H9 (cell line): ENCODE measurements at regions not wholly inside any gene's neighbourhood (a gene's known extent, or its start where the extent isn't known, plus 50 kb on each side); places are given as distances from the start of the nearest gene placed in this dataset.
A peak's percentile ranks its signal among the peaks of the same experiment; 100 is the strongest.

ENCODE experiments used
- DNase-seq: peaks from one replicate; pipeline ENCODE4 v3.0.0-alpha.2; 2017
- H2AFZ ChIP-seq: one replicate; pipeline ENCODE4 v1.6.1; 2013; ENCODE audit warnings: mild to moderate bottlenecking, low read length, control low read depth, moderate library complexity
- H2AK5ac ChIP-seq: 2 replicates; pipeline ENCODE4 v1.6.1; 2013; ENCODE audit warnings: low read length, control low read depth, mixed read lengths; ENCODE audit not compliant: insufficient read length
- H2BK120ac ChIP-seq: one replicate; pipeline ENCODE4 v1.6.1; 2013; ENCODE audit warnings: low read depth, mild to moderate bottlenecking, low read length, control low read depth, inconsistent platforms; ENCODE audit not compliant: poor library complexity, severe bottlenecking
- H2BK12ac ChIP-seq: 2 replicates; pipeline ENCODE4 v1.6.1; 2013; ENCODE audit warnings: low read length, control low read depth, mixed read lengths, low read depth; ENCODE audit not compliant: insufficient read length
- H2BK15ac ChIP-seq: 2 replicates; pipeline ENCODE4 v1.6.1; 2013; ENCODE audit warnings: low read depth, low read length, control low read depth
- H2BK20ac ChIP-seq: one replicate; pipeline ENCODE4 v1.6.1; 2013; ENCODE audit warnings: low read depth, mild to moderate bottlenecking, low read length, control low read depth, inconsistent platforms; ENCODE audit not compliant: poor library complexity, severe bottlenecking
- H2BK5ac ChIP-seq: 2 replicates; pipeline ENCODE4 v1.6.1; 2013; ENCODE audit warnings: low read length, control low read depth, mixed read lengths; ENCODE audit not compliant: insufficient read length
- H3K14ac ChIP-seq: 2 replicates; pipeline ENCODE4 v1.6.1; 2013; ENCODE audit warnings: low read length, control low read depth; ENCODE audit not compliant: insufficient read depth
- H3K18ac ChIP-seq: 2 replicates; pipeline ENCODE4 v1.6.1; 2013; ENCODE audit warnings: low read depth, mild to moderate bottlenecking, mixed read lengths, low read length, control low read depth; ENCODE audit not compliant: insufficient read length
- H3K23ac ChIP-seq: 2 replicates; pipeline ENCODE4 v1.6.1; 2013; ENCODE audit warnings: low read length, control low read depth, mixed read lengths, low read depth; ENCODE audit not compliant: insufficient read length
- H3K23me2 ChIP-seq: 2 replicates; pipeline ENCODE4 v1.6.1; 2013; ENCODE audit warnings: low read depth, mild to moderate bottlenecking, mixed read lengths, low read length, control low read depth; ENCODE audit not compliant: insufficient read length, poor library complexity, severe bottlenecking
- H3K27ac ChIP-seq: 2 replicates; pipeline ENCODE4 v1.5.1; 2013; ENCODE audit warnings: low read length, control low read depth, mixed read lengths, low read depth; ENCODE audit not compliant: insufficient read length
- H3K27me3 ChIP-seq: 2 replicates; pipeline ENCODE4 v1.6.1; 2013; ENCODE audit warnings: low read length, control low read depth, inconsistent platforms; ENCODE audit not compliant: insufficient read depth
- H3K4ac ChIP-seq: 2 replicates; pipeline ENCODE4 v1.6.1; 2013; ENCODE audit warnings: low read depth, mild to moderate bottlenecking, control low read depth, inconsistent platforms, low read length, moderate library complexity
- H3K4me1 ChIP-seq: 2 replicates; pipeline ENCODE4 v1.6.1; 2013; ENCODE audit warnings: low read length, control low read depth, inconsistent platforms; ENCODE audit not compliant: insufficient read depth
- H3K4me2 ChIP-seq: 2 replicates; pipeline ENCODE4 v1.6.1; 2013; ENCODE audit warnings: low read length, control low read depth, mixed read lengths; ENCODE audit not compliant: insufficient read length, insufficient read depth
- H3K56ac ChIP-seq: 2 replicates; pipeline ENCODE4 v1.6.1; 2013; ENCODE audit warnings: low read depth, mild to moderate bottlenecking, mixed read lengths, low read length, control low read depth; ENCODE audit not compliant: insufficient read length
- H3K79me1 ChIP-seq: 2 replicates; pipeline ENCODE4 v1.6.1; 2013; ENCODE audit warnings: low read depth, mild to moderate bottlenecking, moderate library complexity, low read length, control low read depth, inconsistent platforms; ENCODE audit not compliant: insufficient read depth, poor library complexity, severe bottlenecking
- H3K79me2 ChIP-seq: 2 replicates; pipeline ENCODE4 v1.6.1; 2013; ENCODE audit warnings: low read length, control low read depth, inconsistent platforms; ENCODE audit not compliant: insufficient read depth
- H3K9ac ChIP-seq: 2 replicates; pipeline ENCODE4 v1.6.1; 2013; ENCODE audit warnings: low read length, control low read depth, mixed read lengths; ENCODE audit not compliant: insufficient read length; ENCODE audit errors: extremely low read depth
- H3K9me3 ChIP-seq: one replicate; pipeline ENCODE4 v1.6.1; 2013; ENCODE audit warnings: low read depth, low read length, inconsistent platforms; ENCODE audit not compliant: control insufficient read depth
- H3T11ph ChIP-seq: one replicate; pipeline ENCODE4 v1.6.1; 2013; ENCODE audit warnings: mild to moderate bottlenecking, low read length, control low read depth, inconsistent platforms
- H4K20me1 ChIP-seq: one replicate; pipeline ENCODE4 v1.6.1; 2013; ENCODE audit not compliant: control insufficient read depth, insufficient read length, insufficient read depth
- H4K5ac ChIP-seq: 2 replicates; pipeline ENCODE4 v1.6.1; 2013; ENCODE audit warnings: low read depth, mild to moderate bottlenecking, mixed read lengths, low read length, control low read depth; ENCODE audit not compliant: insufficient read length
- H4K8ac ChIP-seq: replicated peaks from 2 replicates; pipeline ENCODE4 v1.6.1; 2013; ENCODE audit warnings: low read length, control low read depth, mixed read lengths, low read depth; ENCODE audit not compliant: insufficient read length
- H4K91ac ChIP-seq: 2 replicates; pipeline ENCODE4 v1.6.1; 2013; ENCODE audit warnings: low read depth, mild to moderate bottlenecking, moderate library complexity, mixed read lengths, low read length, control low read depth; ENCODE audit not compliant: insufficient read length
- H3K27ac Mint-ChIP-seq, 3 experiments: 2 replicates in 2 of 3; 3 replicates in 1 of 3; pipeline ENCODE4 v1.8.0; 2020 to 2021; ENCODE audit warnings: mixed read lengths in 3 of 3, mild to moderate bottlenecking in 1 of 3, moderate library complexity in 1 of 3
- H3K27me3 Mint-ChIP-seq: 2 replicates; pipeline ENCODE4 v1.8.0; 2021; ENCODE audit warnings: low read depth, mild to moderate bottlenecking, moderate library complexity, mixed read lengths
- H3K36me3 Mint-ChIP-seq, 3 experiments: 2 replicates in 2 of 3; 3 replicates in 1 of 3; pipeline ENCODE4 v1.8.0; 2020 to 2021; ENCODE audit warnings: low read depth in 3 of 3, mixed read lengths in 3 of 3; ENCODE audit not compliant: insufficient read depth in 1 of 3
- H3K4me1 Mint-ChIP-seq, 2 experiments: 2 replicates each; pipeline ENCODE4 v1.8.0; 2020; ENCODE audit warnings: mixed read lengths in 2 of 2
- H3K4me3 Mint-ChIP-seq, 2 experiments: 2 replicates in 1 of 2; 3 replicates in 1 of 2; pipeline ENCODE4 v1.8.0; 2020 to 2021; ENCODE audit warnings: mild to moderate bottlenecking in 2 of 2, mixed read lengths in 2 of 2, moderate library complexity in 1 of 2
- H3K9me3 Mint-ChIP-seq, 2 experiments: 2 replicates in 1 of 2; 3 replicates in 1 of 2; pipeline ENCODE4 v1.8.0; 2020; ENCODE audit warnings: mild to moderate bottlenecking in 2 of 2, mixed read lengths in 2 of 2, moderate library complexity in 1 of 2
- WGBS: extraction: QIAGEN DNeasy Blood & Tissue Kit; methylation state at CpG from one replicate; pipeline ENCODE4 v1.1.7; 2013; ENCODE audit warnings: missing lambda C conversion rate, low lambda C conversion rate, mixed read lengths; ENCODE audit not compliant: insufficient read length; ENCODE audit errors: extremely low coverage; 5-methylcytosine and 5-hydroxymethylcytosine counted together
- TF ChIP-seq, protein P1 (sequence below): fragments of 200-600 bp; sonication (generic); conservative IDR thresholded peaks from 3 replicates; pipeline ENCODE4 v1.8.0; 2021; ENCODE audit warnings: antibody characterized with exemption, mild to moderate bottlenecking

DNA sequence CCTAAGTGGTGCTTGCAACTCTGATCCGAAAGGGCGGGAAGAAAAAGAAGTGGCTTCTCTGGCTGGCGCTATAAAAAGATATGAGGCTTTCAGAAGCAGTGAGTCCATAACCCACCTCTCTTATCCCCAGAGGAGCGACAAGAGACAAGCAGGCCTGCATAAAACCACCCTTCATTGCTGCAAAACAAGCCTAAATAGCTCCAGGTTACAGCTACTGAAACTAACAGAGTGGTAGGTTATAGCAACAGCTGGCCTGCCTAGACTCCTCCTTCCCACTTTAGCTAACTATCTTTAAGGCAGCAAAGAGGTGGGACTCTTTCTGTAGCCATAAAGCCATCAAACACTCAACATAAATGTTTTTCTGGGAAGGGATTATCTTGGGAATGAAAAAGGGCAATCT is 245.0 kb upstream of the GPR101 start:
- Histone ChIP-seq H3K79me2 (no peaks in the 10 kb centered on the region), H4K20me1 (no peaks in the 10 kb centered on the region), H2BK15ac (no peak overlapping the region), H4K8ac (no peak overlapping the region), H3K4me2 (no peak overlapping the region), H4K5ac (no peak overlapping the region), H2BK5ac (no peak overlapping the region), H3K27ac (no peak overlapping the region), H4K91ac (no peak overlapping the region), H3K4me1 (no peaks in the 10 kb centered on the region), H3K23ac (no peak overlapping the region), H3K23me2 (no peaks in the 10 kb centered on the region), H3K27me3 (no peaks in the 10 kb centered on the region), H3K14ac (no peak overlapping the region), H2BK120ac (no peak overlapping the region), H3K4ac (no peak overlapping the region), H2AFZ (no peak overlapping the region), H3K9ac (no peak overlapping the region), H2BK12ac (no peak overlapping the region), H3K9me3 (no peaks in the 10 kb centered on the region), H3K56ac (no peak overlapping the region), H3T11ph (no peak overlapping the region), H2AK5ac (no peak overlapping the region), H2BK20ac (no peak overlapping the region), H3K18ac (no peak overlapping the region), H3K79me1 (no peaks in the 10 kb centered on the region)
- no peak for DNase-seq
- H3K4me3 Mint-ChIP-seq = no peak overlapping the region
- no peaks in the 10 kb centered on the region for H3K4me1 Mint-ChIP-seq
- no peaks in the 10 kb centered on the region; the same call in 1 of the 2 replicates for H3K27me3 Mint-ChIP-seq
- TF ChIP-seq, protein P1, sequence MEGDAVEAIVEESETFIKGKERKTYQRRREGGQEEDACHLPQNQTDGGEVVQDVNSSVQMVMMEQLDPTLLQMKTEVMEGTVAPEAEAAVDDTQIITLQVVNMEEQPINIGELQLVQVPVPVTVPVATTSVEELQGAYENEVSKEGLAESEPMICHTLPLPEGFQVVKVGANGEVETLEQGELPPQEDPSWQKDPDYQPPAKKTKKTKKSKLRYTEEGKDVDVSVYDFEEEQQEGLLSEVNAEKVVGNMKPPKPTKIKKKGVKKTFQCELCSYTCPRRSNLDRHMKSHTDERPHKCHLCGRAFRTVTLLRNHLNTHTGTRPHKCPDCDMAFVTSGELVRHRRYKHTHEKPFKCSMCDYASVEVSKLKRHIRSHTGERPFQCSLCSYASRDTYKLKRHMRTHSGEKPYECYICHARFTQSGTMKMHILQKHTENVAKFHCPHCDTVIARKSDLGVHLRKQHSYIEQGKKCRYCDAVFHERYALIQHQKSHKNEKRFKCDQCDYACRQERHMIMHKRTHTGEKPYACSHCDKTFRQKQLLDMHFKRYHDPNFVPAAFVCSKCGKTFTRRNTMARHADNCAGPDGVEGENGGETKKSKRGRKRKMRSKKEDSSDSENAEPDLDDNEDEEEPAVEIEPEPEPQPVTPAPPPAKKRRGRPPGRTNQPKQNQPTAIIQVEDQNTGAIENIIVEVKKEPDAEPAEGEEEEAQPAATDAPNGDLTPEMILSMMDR = no peak
- WGBS = no CpG with 5 or more reads among the region's 4 CpGs
- H3K36me3 Mint-ChIP-seq = no peaks in the 10 kb centered on the region
- H3K27ac Mint-ChIP-seq = peak overlapping the region in 1 of 3 experiments; percentile 49; a peak in 1 of 7 replicates
- H3K9me3 Mint-ChIP-seq = peaks cover 0 to 21% of the 10 kb centered on the region in 2 experiments; a peak in 2 of 5 replicates
